NCI-H2029 (cell line): ENCODE measurements at regions not wholly inside any gene's neighbourhood (a gene's known extent, or its start where the extent isn't known, plus 50 kb on each side); places are given as distances from the start of the nearest gene placed in this dataset.

Experiments
- DNase-seq: peaks from one replicate; lab custom pipeline; 2025; lab: John Stamatoyannopoulos, UW

DNA sequence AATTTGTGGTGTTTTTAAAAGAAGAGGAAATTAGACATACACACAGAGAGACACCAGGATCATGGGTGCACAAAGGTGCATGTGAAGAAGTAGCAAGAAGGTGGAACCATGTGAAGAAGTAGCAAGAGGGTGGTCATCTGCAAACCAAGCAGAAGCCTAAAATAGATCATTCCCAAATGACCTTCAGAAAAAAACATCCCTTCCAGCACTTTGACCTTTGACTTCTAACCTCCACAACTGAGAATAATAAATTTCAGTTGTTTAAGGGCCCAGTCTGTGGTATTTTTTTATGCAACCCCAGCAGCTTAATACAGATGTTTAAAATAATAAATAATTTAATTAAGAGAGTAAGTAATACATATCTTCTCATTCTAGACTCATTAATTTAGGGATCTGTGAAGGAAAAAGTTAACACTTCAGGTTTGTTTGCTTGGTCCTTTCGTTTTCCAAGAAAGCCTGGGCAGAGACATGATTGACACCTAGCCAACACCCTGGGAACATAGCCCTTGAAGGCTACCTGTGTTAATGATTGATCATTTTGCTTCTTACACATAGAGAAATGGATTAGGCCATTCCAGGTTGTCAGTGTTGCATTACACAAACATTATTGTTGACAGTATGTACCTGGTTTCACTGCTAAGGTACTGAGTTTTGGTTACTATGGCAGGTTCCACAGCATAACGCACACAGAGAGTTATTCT, 1331.2 kb upstream of the GBE1 start:
- no peak for DNase-seq

DNA sequence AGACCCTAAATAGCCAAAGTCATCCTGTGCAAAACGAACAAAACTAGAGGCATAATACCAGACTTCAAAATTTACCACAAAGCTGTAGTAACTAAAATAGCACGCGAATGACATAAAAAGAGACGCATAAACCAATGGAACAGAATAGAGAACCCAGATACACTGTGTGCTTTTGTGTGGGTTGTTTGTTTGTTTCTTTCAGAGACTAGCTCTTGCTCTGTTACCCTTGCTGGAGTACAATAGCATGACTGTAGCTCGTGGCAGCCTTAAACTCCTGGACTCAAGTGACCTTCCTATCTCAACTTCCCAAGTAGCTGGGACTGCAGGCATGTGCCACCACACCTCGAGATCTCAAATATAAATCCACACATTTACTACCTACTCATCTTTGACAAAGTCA, 1314.6 kb upstream of the GBE1 start:
- no peak for DNase-seq

DNA sequence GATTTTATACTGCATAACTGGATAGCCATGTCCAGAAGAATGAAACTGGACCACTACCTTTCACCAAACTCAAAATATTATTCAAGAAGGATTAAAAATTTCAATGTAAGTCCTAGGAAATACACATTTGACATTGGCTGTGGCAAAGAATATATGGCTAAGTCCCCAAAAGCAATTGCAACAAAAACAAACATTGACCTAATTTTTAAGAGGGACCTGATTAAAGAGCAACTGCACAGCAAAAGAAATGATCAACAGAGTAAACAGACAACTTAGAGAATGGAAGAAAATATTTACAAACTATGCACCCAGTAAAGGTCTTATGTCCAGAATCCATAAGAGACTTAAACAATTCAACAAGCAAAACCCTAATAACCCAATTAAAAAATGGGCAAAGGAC, 1313.0 kb upstream of the GBE1 start:
- no peak for DNase-seq

DNA sequence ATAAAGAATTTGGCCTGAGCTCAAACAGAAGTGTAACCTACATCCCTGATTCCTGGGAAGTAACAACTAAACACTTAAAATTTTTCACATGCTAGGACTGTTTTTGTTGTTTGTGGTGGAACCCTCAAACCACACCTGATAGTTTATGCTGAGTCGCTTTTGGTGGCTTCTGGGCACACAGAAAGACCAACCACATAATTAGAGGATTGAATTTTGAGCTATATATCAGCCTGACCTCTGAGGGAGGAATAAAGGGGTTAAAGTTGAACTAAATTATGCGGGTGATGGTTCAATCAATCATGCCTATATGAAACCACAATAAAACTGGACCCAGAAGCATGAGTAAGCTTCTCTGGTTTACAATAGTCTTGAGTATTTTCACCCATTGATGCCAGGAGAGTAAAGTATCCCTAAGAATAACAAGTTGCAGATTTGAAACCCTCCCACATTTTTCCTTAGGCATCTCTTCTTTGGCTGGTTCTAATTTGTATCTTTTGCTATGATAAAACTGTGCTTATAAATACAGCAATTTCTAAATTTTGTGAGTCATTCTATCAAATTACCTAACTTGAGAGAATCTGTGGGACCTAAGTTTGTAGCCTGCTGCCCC, 1304.5 kb upstream of the GBE1 start:
- DNase-seq = no peak

- no peak for DNase-seq
These were observed 1302.0 kb upstream of the GBE1 start for GRCh38 chr3:83063446-83063845.

GRCh38 chr3:83048556-83048955, 1287.1 kb upstream of the GBE1 start:
- DNase-seq = no peak

DNA sequence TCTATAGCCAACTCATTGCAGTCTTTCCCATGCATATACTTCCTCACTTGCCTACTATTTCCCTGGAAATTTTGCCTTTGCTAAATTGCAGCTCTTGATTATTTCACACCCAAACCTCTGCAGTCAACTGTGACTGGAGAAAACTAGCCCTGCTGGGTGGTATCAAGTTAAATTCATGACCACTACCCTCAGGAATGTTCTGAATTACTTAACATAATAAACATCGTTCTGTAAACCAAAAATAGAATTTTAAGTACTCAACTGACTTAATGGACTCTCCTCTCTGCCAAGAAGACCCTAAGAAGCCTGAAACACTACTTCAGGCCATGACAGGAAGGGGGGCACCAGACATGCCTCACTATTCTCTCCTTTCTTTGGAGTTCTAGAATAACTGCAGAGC, 1278.0 kb upstream of the GBE1 start:
- DNase-seq = no peak

- DNase-seq = no peak
These were observed 1274.2 kb upstream of the GBE1 start for GRCh38 chr3:83035704-83036010.

DNA sequence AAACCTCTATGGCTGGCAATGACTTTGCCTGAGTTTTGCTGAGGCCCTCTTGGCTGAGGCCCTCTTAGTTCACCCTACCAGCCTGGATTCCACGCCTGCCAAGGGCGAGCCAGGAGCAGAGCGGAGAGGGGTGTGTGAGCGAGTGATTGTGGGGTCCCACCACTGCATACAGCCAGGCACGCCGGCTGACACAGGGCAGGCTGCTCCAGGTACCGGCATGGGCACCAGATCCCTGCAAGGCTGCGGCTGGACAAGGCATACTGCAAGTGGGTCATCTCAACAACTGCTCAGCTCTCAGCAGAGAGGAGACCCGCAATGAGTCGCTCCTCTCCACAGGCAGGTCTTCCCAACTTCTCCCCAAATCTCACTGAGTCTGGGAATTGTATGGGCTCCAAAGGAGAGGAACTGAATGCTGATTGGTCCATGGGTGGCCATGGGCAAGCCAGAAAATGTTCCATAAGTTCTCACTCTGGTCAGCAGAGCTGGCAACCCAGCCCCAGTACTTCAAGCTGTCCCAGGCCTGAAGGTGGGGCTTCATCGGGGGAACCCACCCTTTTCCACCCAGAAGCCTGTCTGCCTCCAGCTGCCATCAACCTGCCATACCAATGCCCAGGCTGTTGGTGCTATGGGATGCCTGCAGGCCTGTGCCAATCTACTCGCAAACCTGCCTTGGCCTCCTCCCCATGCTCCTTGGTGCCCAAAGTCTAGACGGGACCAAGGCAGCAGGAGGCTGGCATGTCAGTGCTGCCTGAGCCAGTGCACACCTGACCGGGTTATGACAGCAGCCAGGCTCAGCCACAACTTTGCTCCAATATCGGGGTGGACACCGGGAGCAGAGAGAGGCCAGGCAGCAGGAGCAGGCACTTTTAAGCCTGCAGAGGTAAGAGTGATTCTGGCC, 1273.6 kb upstream of the GBE1 start:
- no peak for DNase-seq

DNA sequence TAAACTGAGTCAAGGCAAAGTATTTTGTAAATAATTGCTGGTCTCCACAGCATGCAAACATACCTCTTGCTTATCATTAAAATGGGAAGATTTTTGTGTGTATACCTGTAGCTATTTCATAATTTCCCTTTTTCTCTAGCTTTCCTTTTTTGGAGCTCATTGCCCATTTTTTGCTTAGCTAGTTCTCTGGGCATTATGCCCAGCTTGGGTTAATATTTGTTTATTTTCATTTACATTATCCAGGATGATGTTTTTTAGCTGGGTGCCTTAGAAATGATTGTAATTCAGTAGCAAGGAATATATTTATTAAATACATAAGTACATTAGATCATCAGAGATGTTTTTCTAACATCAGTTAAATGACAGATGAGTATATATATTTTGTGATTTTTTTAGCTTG, 1271.7 kb upstream of the GBE1 start:
- DNase-seq = no peak

- DNase-seq = no peak
These were observed 1261.6 kb upstream of the GBE1 start for GRCh38 chr3:83023086-83023485.

GRCh38 chr3:83011481-83011880, 1250.0 kb upstream of the GBE1 start:
- no peak for DNase-seq

DNA sequence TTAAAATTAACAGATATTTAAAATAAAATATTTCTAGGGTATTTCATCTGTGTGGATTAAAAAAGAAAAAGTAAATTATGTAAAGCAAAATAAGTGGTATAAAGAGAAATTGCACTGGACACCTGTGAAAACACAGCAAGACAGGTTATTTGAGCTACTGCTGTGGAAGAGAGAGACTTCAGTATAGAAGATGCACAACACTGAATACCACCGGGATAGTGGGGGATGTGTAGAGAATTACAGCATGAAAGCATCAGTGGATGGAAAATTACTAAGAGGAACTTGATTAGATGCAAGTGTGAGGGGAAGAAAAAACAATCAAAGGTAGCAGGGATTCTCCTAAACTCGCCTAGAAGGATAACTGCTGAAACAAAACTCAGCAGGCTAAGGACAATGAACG, 1242.5 kb upstream of the GBE1 start:
- DNase-seq = no peak

DNA sequence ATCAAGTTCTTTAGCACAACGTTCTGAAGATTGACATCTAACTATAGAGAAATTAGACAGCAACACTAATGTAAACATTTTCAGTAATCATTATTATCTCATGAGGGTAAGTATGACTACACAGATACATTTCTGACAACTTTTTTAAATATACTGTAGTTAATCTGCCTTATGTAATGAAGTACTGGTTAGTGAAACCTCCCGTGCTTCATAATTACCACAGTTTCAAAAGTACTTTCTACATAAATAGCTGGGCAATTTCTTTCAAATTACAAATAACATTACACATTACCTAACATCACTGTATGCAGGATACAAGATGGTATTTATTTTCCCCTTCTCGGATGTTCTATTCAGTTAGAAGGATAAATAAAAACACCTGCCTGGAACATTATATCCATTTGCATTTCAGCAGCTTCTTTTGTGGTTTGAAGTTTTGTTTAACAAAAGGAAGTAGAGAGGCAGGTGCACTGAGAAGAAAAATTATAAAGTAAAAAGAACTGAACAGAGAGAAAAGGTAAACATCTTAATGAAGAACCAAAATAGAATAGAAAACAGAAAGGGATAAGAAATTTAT, 1241.5 kb upstream of the GBE1 start:
- no peak for DNase-seq

GRCh38 chr3:82999777-83000176, 1238.3 kb upstream of the GBE1 start:
- no peak for DNase-seq

DNA sequence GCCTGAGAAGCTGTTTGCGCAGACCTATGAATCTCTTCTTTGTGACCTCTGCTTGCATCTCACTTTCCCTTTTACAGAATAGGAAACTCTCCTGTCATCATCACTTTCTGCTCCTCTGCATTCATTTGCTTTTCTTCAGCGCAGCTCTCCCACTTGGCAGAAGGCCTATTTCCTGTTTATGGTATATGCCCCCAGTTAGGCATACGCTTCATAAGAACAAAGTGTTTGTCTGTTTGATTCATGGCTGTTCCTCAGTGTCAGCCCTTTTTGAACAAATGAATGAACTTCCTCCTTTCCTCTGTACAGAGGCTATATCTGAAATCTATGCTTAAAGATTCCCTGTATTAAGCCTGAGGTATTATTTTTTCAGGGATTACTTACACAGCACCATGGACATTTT, 1216.9 kb upstream of the GBE1 start:
- DNase-seq = no peak

- DNase-seq = no peak
These were observed 1216.4 kb upstream of the GBE1 start for GRCh38 chr3:82977871-82978270.

- DNase-seq = no peak
These were observed 1212.3 kb upstream of the GBE1 start for GRCh38 chr3:82973791-82974190.

GRCh38 chr3:82960379-82960778, 1198.9 kb upstream of the GBE1 start:
- DNase-seq = no peak

DNA sequence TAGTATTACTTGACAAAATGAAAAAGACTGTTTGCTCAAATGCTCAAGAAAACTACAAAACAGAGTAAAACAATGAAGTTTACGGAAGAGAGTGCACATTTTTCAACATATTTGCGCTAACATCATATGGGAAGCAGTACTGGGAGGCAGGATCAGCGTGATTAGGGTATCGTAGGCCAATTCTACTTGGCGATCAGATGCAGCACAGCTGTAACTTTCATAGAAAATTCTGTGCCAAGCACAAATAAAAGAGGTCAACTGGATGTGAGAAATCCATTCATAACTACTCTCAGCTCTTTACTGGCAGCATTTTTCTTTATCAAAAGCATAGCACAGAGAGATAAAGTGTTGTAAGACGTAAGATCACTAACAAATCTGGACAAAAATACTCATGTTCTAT, 1196.3 kb upstream of the GBE1 start:
- no peak for DNase-seq

DNA sequence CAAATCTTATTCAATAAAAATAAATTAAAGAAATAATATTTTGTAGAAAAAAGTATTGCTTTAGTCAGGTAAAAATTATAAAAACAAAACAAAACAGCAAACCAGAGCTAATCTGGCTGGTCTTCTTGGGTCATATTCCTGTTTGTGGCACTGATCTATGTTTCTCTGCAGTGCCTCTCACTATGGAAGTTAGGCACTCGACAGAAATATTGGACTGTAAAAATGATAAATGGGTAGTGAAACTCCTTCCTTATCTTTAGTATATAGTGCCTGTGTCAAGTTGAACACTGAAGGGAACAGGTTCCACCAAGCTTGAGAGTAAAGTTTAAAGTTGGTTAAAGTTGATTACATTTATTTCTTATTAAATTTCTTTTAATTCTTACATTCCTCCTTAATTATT, 1195.6 kb upstream of the GBE1 start:
- DNase-seq = no peak

DNA sequence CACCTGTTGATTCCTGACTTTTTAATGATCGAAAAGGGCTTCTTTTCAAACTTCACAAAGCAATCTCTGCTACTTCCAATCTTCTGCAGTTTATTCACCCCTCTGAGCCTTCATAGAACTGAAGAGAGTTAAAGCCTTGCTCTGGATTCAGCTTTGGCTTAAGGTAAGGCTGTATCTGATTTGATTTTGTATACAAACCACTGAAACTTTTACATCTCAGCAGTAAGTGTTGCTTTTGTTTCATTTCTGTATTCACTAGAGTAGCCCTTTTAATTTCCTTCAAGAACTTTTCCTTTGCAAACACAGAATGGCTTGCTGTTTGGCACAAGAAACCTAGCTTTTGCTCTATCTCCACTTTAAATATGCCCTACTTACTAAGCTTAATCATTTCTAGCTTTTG, 1193.0 kb upstream of the GBE1 start:
- DNase-seq = no peak

DNA sequence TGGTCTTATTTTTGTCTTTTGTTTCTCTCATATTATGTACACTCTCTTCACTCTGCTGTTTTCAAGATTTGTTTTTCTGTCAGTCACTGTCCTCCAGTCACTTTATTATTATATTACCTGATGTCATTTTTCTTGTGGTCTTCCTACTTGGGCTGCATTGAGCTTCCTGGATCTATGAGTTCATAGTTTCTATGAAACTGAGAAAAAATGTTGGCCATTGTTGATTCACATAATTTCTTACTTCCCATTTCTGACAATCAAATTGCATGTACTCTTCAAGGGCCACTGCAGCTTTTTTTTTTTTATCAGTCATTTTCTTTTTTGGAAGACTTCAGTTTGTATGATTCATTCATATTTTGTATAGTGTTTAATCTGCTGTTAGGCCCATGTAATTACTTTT, 1180.6 kb upstream of the GBE1 start:
- no peak for DNase-seq
